ENCODE measurements at regions not wholly inside any gene's neighbourhood (a gene's known extent, or its start where the extent isn't known, plus 50 kb on each side); places are given as distances from the start of the nearest gene placed in this dataset.

DNA sequence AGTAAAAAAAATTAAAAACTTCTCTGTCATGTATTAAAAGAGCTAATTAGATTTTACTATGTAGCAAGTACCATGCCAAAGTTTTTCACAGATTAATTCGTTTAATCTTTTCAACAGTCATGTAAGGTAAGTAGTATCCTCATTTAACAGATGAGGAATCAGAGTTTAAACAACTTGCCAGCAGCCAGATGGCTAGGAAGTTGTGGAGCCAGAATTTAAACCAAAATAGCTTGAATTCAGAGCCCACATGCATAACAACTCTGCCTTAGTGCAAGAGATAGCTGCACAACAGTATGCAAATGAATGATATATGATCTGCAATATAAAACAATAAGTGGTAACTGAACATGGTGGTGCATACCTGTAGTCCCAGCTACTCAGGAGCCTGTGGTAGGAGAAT is 75.3 kb downstream of the NAP1L3 start:
- DNase-seq (ENCODE audit: low read depth, low spot score): no peak

DNA sequence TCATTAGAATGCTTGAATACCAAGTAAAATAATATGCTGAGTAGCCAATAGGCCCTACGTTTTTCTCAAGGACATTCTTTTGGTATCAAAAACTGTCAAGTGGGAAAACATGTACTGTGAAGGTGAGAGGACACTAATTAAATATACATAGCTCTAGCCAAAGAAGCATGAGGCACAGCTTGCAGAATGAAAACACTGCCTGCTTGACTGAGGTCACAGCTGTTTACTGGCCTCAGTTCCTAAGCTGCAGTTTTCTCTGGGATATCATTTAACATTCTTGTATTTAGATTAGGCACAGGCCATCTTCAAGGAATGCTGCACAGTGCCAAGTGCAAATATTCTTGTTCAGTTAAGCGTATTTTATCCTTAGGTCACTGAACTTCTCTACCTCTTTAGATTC is 78.6 kb downstream of the NAP1L3 start:
- DNase-seq (ENCODE audit: low read depth, low spot score): peak; percentile 3

DNA sequence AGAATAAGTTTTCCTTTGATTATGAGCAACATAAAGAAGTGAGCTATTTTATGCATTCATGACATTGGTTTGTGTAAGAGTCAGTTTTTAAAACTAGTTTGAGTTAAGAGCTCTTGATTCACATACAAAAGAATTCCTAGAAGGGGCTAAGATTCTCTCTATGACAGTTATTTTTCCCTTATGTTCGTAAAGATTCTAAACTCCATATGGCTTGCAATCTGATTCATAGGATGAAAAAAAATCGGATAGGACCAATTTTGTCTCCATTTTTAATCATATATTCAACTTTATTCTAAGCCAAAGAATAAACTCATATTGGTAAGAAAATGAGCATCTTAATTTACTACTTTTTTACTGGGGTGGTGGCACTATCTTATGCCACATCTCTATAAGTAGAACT is 79.4 kb downstream of the NAP1L3 start:
- no peak for DNase-seq (ENCODE audit: low read depth, low spot score)

DNA sequence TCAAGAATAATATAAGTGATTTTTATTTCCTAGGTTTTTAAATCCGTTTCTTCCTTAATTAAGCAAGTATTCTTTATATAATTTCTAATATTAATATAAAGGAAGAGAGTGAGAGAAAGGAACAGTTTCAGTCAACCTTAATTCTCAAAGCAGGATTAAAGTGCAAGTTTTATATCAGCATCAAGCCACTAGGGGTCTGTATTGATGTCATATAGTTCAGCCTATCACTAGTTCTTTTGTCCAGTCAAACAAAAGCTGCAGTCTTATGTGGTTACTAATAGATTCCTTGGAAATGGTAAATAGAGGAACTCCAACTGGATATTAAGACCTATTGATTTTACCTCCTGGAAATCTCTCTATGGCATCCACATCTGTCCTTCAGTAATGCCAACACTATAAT is 82.0 kb downstream of the NAP1L3 start:
- no peak for DNase-seq (ENCODE audit: low read depth, low spot score)

DNA sequence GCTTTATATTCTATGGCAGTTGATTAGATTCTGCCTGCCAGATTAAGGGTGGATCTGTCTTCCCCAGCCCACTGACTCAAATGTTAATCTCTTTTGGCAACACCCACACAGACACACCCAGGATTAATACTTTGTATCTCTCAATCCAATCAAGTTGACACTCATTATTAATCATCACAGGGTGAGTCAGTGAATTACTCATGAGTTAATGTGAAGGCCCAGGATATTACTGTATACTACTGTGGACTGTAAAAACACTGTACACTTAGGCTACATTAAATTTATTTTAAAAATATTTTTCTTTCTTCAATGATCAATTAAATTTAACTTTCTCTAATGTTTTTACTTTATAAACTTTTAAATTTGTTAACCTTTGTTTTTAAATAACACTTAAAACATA is 87.7 kb downstream of the NAP1L3 start:
- DNase-seq (ENCODE audit: low read depth, low spot score): no peak

DNA sequence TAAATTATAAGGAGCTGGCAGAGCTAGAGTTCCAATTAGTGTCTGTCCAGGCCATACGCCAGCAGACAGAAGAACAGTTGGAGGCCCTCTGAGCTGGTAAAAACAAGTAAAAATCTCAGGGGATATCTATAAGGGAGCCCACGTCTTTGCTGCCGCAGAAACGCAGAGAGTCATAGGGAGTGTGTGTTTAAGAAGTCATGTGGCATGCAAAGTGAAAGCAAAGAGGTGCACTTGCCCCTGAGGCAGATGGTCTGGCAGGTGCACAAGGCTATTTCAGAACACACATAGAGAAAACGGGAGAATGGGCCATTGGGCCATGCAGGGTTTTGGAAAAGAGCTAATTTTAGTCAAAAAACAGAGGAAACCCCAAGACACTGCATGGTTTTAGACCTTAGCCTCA is 92.7 kb downstream of the NAP1L3 start:
- no peak for DNase-seq (ENCODE audit: low read depth, low spot score)

DNA sequence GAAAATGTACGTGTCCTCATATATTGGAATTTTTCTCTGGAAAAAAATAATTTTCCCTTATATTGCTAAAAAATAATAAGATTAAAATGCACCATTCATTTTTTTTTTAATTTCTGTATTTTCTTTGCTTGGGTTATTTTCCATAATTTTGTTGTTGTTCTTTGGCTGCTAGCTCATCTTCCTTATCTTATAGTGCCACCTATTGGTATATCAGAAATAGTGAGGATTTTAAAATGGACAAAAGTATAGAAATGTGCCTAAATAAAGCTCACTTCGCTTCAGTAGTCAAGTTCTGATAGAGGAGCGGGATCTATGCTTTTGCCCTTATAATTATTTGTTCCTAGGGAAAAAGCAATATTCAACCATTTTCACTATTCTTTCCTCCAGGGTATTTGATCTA is 134.8 kb downstream of the NAP1L3 start:
- no peak for DNase-seq (ENCODE audit: low read depth, low spot score)

DNA sequence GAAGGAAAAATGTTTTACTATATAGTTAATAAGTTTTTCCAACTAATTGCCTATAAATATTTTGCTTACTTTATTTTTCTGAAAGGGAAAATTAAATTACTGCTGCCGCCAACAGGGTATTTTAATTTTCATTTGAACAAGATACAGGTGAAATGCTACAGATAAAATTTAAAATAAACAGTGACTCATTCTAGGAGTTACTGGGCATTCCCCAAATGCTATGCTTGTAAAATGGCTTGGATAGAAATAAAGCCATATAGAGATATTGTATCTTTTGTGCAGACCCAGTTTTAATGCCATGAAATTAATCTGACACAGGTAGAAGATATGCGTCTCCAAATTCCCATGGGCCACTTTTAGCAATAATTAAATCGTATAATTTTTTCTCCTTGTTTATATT is 144.5 kb downstream of the NAP1L3 start:
- no peak for DNase-seq (ENCODE audit: low read depth, low spot score)

All from astrocyte of the hippocampus (primary cell).